Activated CD4-positive, alpha-beta memory T cell treated with anti-CD3 and anti-CD28 coated beads, Interleukin-2, amount 10 ng/mL, durations not matched to agents 7 days and 5 days (primary cell): ENCODE measurements at regions not wholly inside any gene's neighbourhood (a gene's known extent, or its start where the extent isn't known, plus 50 kb on each side); places are given as distances from the start of the nearest gene placed in this dataset.
"Not testable (repeated sequence)": the region's sequence is repeated elsewhere in the genome, so short reads cannot be mapped to it uniquely, and the experiment has no call there.

Experiments used
- CTCF ChIA-PET: fragments of 350-600 bp; sonication (Branson Sonifier 250); formaldehyde crosslinking; loops from one replicate; lab custom pipeline; 2021; ENCODE audit warnings: antibody characterized with exemption, inconsistent platforms; lab: Charles Lee
- POLR2A ChIA-PET: fragments of 350-600 bp; sonication (Branson Sonifier 250); formaldehyde crosslinking; loops from one replicate; lab custom pipeline; 2021; ENCODE audit warnings: antibody characterized with exemption; lab: Charles Lee
- DNase-seq: peaks from one replicate; pipeline ENCODE4 v3.0.0-alpha.2; 2020
- H3K27ac Mint-ChIP-seq: one replicate; pipeline ENCODE4 v1.8.0; 2021; ENCODE audit warnings: mild to moderate bottlenecking, mixed read lengths
- H3K27me3 Mint-ChIP-seq: one replicate; pipeline ENCODE4 v1.8.0; 2021; ENCODE audit warnings: mixed read lengths
- H3K36me3 Mint-ChIP-seq: one replicate; pipeline ENCODE4 v1.8.0; 2021; ENCODE audit warnings: low read depth, mixed read lengths
- H3K4me1 Mint-ChIP-seq: one replicate; pipeline ENCODE4 v1.8.0; 2021; ENCODE audit warnings: mixed read lengths
- H3K4me3 Mint-ChIP-seq: one replicate; pipeline ENCODE4 v1.8.0; 2021; ENCODE audit warnings: mild to moderate bottlenecking, mixed read lengths
- H3K9me3 Mint-ChIP-seq: one replicate; pipeline ENCODE4 v1.8.0; 2021; ENCODE audit warnings: mixed read lengths

DNA sequence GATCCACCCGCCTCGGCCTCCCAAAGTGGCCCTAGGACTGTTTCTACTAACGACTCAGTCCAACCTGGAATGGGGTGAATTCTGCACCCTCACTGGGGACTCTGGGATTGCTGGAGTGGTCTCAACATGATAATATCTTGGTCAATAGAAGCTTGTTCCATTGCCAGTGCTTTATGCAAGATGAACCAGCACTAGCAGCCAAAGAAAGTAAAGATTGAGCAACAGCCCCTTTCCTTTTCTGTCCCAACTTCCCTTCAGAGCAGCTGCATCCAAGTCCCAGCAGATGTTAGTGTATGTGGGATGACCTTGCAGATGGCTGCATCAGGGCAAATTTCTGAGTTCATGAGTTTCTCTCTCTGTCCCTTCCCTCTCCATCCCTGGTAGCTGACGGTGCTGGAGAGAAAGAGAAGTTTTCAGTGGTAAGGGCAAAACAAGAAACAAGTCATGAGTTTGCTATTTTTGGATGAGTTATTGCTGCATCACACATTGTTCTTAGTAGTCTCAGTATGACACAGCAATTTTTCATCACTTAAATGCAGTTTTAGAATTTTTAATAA is 183.6 kb upstream of the EDNRB start:
- Mint-ChIP-seq H3K36me3 (no peaks in the 10 kb centered on the region), H3K9me3 (no peaks in the 10 kb centered on the region), H3K4me3 (no peak overlapping the region), H3K27ac (no peak overlapping the region), H3K4me1 (no peaks in the 10 kb centered on the region), H3K27me3 (peaks cover 3% of the 10 kb centered on the region)
- ChIA-PET CTCF (no interaction called here), POLR2A (no interaction called here)
- DNase-seq: no peak

DNA sequence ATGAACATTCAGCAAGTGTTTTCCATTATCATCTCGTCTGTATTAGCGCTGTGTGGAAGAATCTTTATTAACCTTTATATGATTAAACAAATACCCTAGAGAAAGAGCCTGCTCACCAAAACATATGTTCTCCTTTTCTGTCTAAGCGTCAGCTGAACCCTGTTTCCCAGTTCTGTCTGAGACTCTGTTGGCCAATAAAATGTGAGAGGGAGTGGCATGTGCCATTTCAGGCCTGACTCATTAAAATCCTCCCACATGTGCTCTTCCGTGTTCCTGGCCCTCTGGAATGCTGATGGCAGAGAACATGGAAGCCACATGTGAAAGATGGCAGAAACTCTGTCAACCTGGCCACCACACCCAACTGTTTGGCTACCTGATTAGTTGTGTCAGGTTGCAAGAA is 181.9 kb upstream of the EDNRB start:
- no peaks in the 10 kb centered on the region for H3K4me1 Mint-ChIP-seq
- H3K27me3 Mint-ChIP-seq: peaks cover 3% of the 10 kb centered on the region
- no peak overlapping the region for H3K27ac Mint-ChIP-seq
- ChIA-PET POLR2A (no interaction called here), CTCF (no interaction called here)
- H3K36me3 Mint-ChIP-seq: no peaks in the 10 kb centered on the region
- H3K4me3 Mint-ChIP-seq: no peak overlapping the region
- no peak for DNase-seq
- H3K9me3 Mint-ChIP-seq: no peaks in the 10 kb centered on the region

DNA sequence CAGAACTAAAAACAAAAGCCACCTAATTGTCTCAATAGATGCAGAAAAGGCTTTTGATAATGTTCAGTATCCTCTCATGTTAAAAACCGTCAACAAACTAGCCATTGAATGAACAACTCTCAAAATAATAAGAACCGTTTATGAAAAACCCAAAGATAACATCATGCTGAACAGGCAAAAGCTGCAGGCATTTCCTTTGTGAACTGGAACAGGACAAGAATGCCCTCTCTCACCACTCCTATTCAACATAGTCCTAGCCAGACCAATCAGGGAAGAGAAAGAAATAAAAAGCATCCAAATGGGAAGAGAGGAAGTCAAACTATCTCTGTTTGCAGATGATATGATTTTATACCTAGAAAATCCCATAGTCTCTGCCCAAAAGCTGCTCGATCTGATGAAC is 179.6 kb upstream of the EDNRB start:
- no peaks in the 10 kb centered on the region for H3K4me1 Mint-ChIP-seq
- POLR2A ChIA-PET: no interaction called here

DNA sequence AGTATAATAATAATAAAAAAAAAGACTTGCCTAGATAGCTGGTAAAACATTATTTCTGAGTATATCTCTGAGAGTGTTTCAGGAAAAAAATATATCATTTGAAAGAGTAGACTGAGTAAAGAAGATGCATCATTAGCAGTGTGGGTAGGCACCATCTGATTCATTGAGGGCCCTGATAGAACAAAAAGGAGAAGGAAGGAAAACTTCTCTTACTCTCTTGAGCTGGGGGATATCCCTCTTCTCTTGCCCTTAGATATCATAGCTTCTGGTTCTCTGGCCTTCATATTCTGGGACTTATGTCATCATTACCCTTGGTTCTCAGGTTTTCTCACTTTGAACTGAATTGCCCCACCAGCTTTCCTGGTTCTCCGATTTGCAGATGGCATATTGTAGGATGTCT is 177.6 kb upstream of the EDNRB start:
- Mint-ChIP-seq H3K27me3 (peaks cover 2% of the 10 kb centered on the region), H3K9me3 (no peaks in the 10 kb centered on the region), H3K27ac (no peak overlapping the region), H3K4me1 (no peaks in the 10 kb centered on the region), H3K36me3 (no peaks in the 10 kb centered on the region), H3K4me3 (no peak overlapping the region)
- POLR2A ChIA-PET: no interaction called here
- DNase-seq: no peak
- CTCF ChIA-PET: no interaction called here

More for the DNA sequence above, 179.6 kb upstream of the EDNRB start:
- CTCF ChIA-PET: no interaction called here
- DNase-seq: no peak
- H3K4me3 Mint-ChIP-seq: no peak overlapping the region
- H3K27me3 Mint-ChIP-seq: peaks cover 2% of the 10 kb centered on the region
- H3K27ac Mint-ChIP-seq: no peak overlapping the region
- H3K9me3 Mint-ChIP-seq: no peaks in the 10 kb centered on the region
- H3K36me3 Mint-ChIP-seq: no peaks in the 10 kb centered on the region

DNA sequence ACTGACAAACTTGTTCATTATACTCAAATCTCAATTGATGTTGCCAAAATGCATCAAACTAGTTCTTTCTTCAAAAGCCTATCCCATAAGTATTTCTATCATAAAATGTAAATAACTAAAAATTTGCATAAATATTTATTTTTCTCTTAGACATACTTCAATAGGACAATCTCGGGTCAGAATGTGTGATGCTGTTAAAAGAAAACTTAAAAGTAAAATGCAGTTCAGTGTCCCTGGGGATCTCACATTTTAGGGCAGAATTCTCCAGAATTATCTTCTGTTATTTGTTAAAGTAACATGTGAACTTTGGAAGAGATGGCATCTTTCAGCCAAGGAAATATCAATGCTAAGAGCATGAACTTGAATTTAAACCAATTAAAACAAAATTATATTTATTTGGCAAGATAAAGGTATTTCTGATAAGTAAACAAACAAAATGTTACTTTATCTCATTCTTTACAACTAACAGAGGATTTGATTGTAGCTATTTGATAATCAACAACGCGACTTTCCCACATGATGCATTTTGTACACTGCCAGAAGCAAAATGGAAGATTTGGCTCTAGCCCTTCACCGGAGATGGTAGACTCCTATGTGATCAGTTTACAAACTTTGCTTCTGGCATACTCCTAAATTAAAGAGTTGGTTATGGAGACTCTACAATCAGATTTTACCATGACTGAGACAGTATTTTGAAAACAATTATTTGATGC is 169.5 kb upstream of the EDNRB start:
- CTCF ChIA-PET: no interaction called here
- H3K9me3 Mint-ChIP-seq: no peaks in the 10 kb centered on the region
- peaks cover 3% of the 10 kb centered on the region for H3K27me3 Mint-ChIP-seq
- no peak overlapping the region for H3K4me3 Mint-ChIP-seq
- no peak overlapping the region for H3K27ac Mint-ChIP-seq
- no peaks in the 10 kb centered on the region for H3K4me1 Mint-ChIP-seq
- DNase-seq: no peak
- POLR2A ChIA-PET: no interaction called here
- H3K36me3 Mint-ChIP-seq: no peaks in the 10 kb centered on the region

DNA sequence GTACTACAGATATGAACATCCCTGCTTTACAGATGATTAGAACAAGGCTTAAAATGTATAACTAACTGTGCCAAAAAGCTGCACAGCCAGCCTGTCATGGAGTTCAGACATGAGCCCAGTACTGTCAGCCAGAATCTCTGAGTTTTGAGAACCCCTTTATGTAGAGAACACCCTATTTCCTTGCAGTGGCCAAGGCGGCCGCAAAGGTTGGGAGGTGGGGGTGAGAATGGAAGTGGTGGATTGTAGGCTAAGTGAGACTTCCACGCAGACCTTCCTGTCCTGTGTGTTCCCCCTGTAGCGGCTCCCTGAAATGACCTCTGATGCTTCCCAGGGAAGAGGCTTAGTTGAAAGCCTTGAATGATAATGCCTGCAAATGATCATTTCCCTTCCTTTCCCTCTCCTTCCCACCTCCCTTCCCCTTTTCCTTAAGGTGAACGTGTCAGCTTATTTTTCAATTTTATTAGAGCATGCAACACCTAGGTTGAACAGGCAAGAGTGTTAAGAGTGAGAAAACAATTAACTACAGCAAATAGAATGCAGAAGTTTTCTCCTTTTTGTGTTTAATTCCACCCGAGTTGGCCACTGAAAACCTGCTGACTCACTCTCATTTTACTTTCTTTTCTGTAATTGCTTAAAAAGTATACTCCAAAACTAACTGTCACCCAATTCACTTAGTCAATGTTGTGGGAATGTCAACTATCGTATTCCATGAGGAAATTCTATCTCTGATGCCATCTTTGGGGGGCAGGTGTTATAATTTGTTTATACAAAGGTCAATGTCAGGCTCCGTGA is 167.0 kb upstream of the EDNRB start:
- no peaks in the 10 kb centered on the region for H3K4me1 Mint-ChIP-seq
- CTCF ChIA-PET: no interaction called here
- H3K27ac Mint-ChIP-seq: no peak overlapping the region
- H3K9me3 Mint-ChIP-seq: no peaks in the 10 kb centered on the region
- no peak for DNase-seq
- peaks cover 3% of the 10 kb centered on the region for H3K27me3 Mint-ChIP-seq
- POLR2A ChIA-PET: no interaction called here
- H3K36me3 Mint-ChIP-seq: no peaks in the 10 kb centered on the region
- no peak overlapping the region for H3K4me3 Mint-ChIP-seq

DNA sequence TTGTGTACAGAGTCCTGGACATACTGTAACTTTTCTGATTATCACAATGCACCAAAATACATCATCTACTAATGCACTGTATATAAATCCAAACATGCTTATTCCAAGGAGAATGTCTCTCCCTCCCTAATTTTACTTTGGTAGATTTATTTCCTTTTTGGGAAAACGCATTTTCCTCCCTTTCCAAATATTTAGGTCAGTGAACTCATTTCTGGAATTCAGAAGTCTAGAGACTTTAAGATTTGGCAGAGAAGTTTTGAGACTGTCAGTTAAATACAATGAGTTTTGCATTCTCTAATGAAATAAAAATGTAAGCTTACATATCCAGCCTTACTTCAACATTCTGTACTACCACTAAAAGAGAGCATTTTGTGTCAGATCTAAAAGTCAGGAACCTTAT is 165.8 kb upstream of the EDNRB start:
- no peaks in the 10 kb centered on the region for H3K9me3 Mint-ChIP-seq

DNA sequence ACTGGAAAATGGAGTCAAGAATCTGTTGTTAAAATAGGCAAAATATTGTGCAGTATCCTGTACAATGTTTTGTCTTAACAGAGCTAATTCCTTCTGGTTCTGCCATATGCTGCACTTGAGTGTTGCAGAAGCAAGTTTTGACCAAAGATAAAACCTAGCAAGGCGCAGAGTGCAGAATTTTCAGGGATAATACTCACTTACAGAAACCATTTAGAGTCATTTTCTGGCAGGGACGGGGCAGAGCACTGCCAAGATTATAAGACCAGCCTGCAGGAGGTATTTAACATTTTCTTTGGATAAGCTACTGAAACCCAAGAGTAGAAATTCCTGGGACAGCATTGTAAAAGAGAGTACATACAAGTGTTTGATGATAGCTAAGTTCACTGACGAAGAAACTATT is 159.5 kb upstream of the EDNRB start:
- POLR2A ChIA-PET: no interaction called here
- DNase-seq: no peak
- H3K36me3 Mint-ChIP-seq: no peaks in the 10 kb centered on the region
- no peaks in the 10 kb centered on the region for H3K4me1 Mint-ChIP-seq
- CTCF ChIA-PET: no interaction called here
- no peak overlapping the region for H3K4me3 Mint-ChIP-seq
- no peaks in the 10 kb centered on the region for H3K9me3 Mint-ChIP-seq
- H3K27me3 Mint-ChIP-seq: peaks cover 3% of the 10 kb centered on the region
- H3K27ac Mint-ChIP-seq: no peak overlapping the region

More for the DNA sequence above, 165.8 kb upstream of the EDNRB start:
- Mint-ChIP-seq H3K27me3 (peaks cover 1% of the 10 kb centered on the region), H3K36me3 (no peaks in the 10 kb centered on the region), H3K4me1 (no peaks in the 10 kb centered on the region), H3K4me3 (no peak overlapping the region), H3K27ac (no peak overlapping the region)
- ChIA-PET POLR2A (no interaction called here), CTCF (no interaction called here)
- no peak for DNase-seq

DNA sequence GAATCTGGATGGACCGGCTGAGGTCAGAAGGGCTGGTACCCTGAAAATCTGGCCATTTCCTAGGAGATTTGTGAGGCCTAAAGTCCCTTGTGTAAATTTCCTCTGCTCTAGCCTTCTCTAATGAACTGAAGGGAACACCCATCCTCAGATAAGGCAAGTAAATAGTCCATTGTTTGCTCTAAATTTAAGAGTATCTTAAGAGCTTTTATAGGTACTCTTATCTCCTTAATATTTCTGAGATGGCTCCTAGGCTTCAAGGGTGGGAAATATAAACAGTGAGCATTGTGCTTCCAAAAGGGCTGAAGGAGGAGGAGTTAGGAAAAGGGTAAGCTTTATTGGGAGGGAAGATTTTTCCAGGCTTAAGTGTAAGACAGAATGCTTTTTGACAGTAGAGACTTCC is 148.7 kb upstream of the EDNRB start:
- Mint-ChIP-seq H3K4me1 (no peaks in the 10 kb centered on the region), H3K4me3 (no peak overlapping the region), H3K27me3 (no peaks in the 10 kb centered on the region), H3K9me3 (peaks cover 2% of the 10 kb centered on the region), H3K27ac (no peak overlapping the region), H3K36me3 (no peaks in the 10 kb centered on the region)
- DNase-seq: no peak
- ChIA-PET POLR2A (no interaction called here), CTCF (no interaction called here)

DNA sequence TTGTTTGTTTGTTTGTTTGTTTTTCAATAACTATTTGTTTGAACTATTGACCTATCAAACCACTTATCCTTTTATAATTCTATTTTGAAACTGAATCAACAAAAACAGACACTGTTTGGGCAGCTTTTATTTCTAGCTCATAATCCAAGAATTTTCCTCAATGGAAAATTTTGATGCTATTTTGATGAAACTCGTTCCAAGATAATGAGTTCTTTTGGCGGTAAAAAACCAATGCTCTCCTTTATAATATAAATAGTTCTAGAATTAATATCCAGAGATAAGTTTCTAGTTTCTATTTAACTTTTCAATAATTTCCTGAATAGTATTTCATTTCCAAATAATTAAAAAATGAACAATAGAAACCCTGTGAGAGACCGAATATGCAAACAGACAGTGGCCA is 146.5 kb upstream of the EDNRB start:
- Mint-ChIP-seq H3K36me3 (no peaks in the 10 kb centered on the region), H3K27me3 (no peaks in the 10 kb centered on the region)

DNA sequence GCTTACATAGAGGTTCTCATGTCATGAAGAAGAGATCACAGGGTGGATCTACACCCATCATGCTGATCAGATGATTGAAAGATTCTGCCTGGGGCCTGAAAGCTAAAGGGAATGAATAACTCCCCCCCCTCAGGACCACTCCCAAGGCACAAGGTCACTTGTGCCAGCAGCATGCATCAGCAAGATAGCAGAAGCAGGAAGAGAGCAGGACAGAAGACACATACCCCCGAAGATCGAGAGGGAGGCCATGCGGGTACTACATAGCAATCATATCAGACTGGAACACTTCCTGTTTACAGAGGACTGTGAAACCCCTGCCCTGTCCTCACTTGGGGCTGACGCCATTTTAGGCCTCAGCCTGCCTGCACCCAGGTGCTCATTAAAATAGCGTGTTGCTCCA is 143.2 kb upstream of the EDNRB start:
- H3K4me3 Mint-ChIP-seq: no peak overlapping the region
- DNase-seq: no peak
- H3K27me3 Mint-ChIP-seq: no peaks in the 10 kb centered on the region
- no peak overlapping the region for H3K27ac Mint-ChIP-seq
- CTCF ChIA-PET: no interaction called here
- H3K9me3 Mint-ChIP-seq: peaks cover 2% of the 10 kb centered on the region
- no peaks in the 10 kb centered on the region for H3K36me3 Mint-ChIP-seq
- no peaks in the 10 kb centered on the region for H3K4me1 Mint-ChIP-seq
- POLR2A ChIA-PET: no interaction called here

More for the DNA sequence above, 146.5 kb upstream of the EDNRB start:
- ChIA-PET CTCF (no interaction called here), POLR2A (no interaction called here)
- no peak for DNase-seq
- Mint-ChIP-seq H3K27ac (no peak overlapping the region), H3K4me3 (no peak overlapping the region), H3K9me3 (peaks cover 2% of the 10 kb centered on the region), H3K4me1 (no peaks in the 10 kb centered on the region)

DNA sequence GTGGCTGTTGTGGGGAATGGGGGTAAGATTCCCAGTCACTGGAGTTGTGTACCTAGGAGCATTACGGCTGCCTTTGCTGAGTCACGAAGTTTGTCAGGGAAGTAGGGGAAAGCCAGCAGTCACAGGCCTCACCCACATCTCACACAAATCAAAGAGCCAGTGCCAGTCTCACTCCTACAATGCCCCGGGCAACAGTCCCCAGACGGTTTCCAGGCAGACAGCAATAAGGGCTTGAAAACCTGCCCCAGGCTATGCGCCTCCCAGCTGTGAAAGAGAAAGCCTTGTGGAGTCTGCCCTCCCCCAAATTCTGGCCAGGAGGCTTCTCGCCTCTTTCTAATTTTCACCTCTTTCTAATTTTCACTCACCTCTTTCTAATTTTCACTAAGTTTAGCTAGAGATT is 142.3 kb upstream of the EDNRB start:
- H3K9me3 Mint-ChIP-seq: peaks cover 5% of the 10 kb centered on the region
- DNase-seq: no peak
- no peak overlapping the region for H3K4me3 Mint-ChIP-seq
- no peaks in the 10 kb centered on the region for H3K27me3 Mint-ChIP-seq
- POLR2A ChIA-PET: no interaction called here
- H3K4me1 Mint-ChIP-seq: no peaks in the 10 kb centered on the region
- no peaks in the 10 kb centered on the region for H3K36me3 Mint-ChIP-seq
- CTCF ChIA-PET: no interaction called here
- H3K27ac Mint-ChIP-seq: no peak overlapping the region

DNA sequence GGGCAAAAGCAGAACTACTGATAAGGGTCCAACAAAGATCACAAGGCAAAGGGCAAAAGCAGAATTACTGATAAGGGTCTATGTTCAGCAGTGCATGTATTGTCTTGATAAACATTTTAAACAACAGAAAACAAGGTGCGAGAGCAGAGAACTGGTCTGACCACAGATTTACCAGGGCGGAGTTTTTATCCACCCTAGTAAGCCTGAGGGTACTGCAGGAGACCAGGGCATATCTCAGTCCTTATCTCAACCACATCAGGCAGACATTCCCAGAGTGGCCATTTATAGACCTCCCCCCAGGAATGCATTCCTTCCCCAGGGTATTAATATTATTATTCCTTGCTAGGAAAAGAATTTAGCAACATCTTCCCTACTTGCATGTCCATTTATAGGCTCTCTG is 138.2 kb upstream of the EDNRB start:
- CTCF ChIA-PET, H3K4me3 Mint-ChIP-seq, H3K4me1 Mint-ChIP-seq, DNase-seq, H3K9me3 Mint-ChIP-seq, H3K27ac Mint-ChIP-seq, H3K27me3 Mint-ChIP-seq, POLR2A ChIA-PET, H3K36me3 Mint-ChIP-seq: not testable (repeated sequence)

DNA sequence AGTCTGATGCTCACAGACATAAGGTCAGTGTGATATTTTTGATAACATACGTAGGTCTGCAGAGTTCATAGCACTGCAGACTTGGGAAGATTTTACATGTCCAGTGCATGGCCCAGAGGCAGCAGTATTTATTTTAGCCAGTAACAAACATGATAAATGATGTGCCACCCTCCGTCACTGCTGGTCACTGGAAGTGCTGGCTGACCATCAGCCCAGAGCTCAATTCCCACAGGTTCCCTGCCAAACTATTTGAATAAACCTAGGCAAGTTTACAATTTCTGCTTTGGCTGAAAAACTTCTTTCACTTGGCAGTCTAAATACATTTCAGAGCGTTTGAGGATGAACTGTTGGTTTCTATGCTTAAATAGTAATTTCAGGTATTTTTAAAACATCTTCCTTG is 135.5 kb upstream of the EDNRB start:
- no peak for DNase-seq
- Mint-ChIP-seq H3K27me3 (no peaks in the 10 kb centered on the region), H3K4me1 (no peaks in the 10 kb centered on the region), H3K36me3 (no peaks in the 10 kb centered on the region), H3K27ac (no peak overlapping the region), H3K4me3 (no peak overlapping the region), H3K9me3 (peaks cover 3% of the 10 kb centered on the region)
- POLR2A ChIA-PET: no interaction called here
- CTCF ChIA-PET: no interaction called here
